Ishikawa (cell line): ENCODE measurements at regions not wholly inside any gene's neighbourhood (a gene's known extent, or its start where the extent isn't known, plus 50 kb on each side); places are given as distances from the start of the nearest gene placed in this dataset.

Source experiments
- CEBPB ChIP-seq: IDR thresholded peaks from 2 replicates; pipeline ENCODE4 v1.6.1; 2012
- CREB1 ChIP-seq: IDR thresholded peaks from 2 replicates; pipeline ENCODE4 v1.6.1; 2012; ENCODE audit warnings: low read depth
- EGR1 ChIP-seq: IDR thresholded peaks from 2 replicates; pipeline ENCODE4 v1.6.1; 2012
- EP300 ChIP-seq: IDR thresholded peaks from 2 replicates; pipeline ENCODE4 v1.6.1; 2012; ENCODE audit warnings: borderline replicate concordance
- FOXM1 ChIP-seq: IDR thresholded peaks from 2 replicates; pipeline ENCODE4 v1.6.1; 2012; ENCODE audit warnings: low read depth, borderline replicate concordance
- NFIC ChIP-seq: IDR thresholded peaks from 2 replicates; pipeline ENCODE4 v1.6.1; 2012
- RAD21 ChIP-seq: IDR thresholded peaks from 2 replicates; pipeline ENCODE4 v1.6.1; 2012; ENCODE audit warnings: low read depth
- TAF1 ChIP-seq: IDR thresholded peaks from 2 replicates; pipeline ENCODE4 v1.6.1; 2012; ENCODE audit warnings: low read depth, mild to moderate bottlenecking
- TCF12 ChIP-seq: IDR thresholded peaks from 2 replicates; pipeline ENCODE4 v1.6.1; 2012; ENCODE audit warnings: low read depth
- TEAD4 ChIP-seq: IDR thresholded peaks from 2 replicates; pipeline ENCODE4 v1.6.1; 2012
- YY1 ChIP-seq: IDR thresholded peaks from 2 replicates; pipeline ENCODE4 v1.6.1; 2012; ENCODE audit warnings: low read depth
- ZBTB7A ChIP-seq: IDR thresholded peaks from 2 replicates; pipeline ENCODE4 v1.6.1; 2012; ENCODE audit warnings: low read depth
- TF ChIP-seq, protein P1 (sequence below): IDR thresholded peaks from 2 replicates; pipeline ENCODE4 v1.6.1; 2012; ENCODE audit warnings: low read depth, mild to moderate bottlenecking
- TF ChIP-seq, protein P2 (sequence below): IDR thresholded peaks from 2 replicates; pipeline ENCODE4 v1.6.1; 2012
- TF ChIP-seq, protein P3 (sequence below): IDR thresholded peaks from 2 replicates; pipeline ENCODE4 v1.6.1; 2012

DNA sequence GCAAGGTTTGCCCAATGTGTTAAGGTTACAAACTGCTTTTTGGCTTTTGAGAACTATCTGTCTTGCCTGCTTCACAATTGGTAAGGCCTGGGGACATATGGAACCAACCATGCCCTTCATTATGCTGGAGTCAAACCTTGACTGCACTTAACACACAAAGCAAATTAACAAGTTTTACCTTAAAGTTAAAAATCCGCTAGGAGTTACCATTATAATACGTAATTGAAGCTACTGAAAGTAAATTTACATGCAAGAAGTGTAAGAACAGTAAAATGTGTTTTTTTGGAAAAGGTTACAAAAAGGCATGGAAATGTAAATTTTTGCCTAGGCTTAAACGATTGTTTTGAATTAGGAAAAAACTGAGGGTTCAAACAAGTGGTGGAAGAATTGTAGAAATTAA, 69.7 kb downstream of the BMP15 start:
- TF ChIP-seq, protein P1, sequence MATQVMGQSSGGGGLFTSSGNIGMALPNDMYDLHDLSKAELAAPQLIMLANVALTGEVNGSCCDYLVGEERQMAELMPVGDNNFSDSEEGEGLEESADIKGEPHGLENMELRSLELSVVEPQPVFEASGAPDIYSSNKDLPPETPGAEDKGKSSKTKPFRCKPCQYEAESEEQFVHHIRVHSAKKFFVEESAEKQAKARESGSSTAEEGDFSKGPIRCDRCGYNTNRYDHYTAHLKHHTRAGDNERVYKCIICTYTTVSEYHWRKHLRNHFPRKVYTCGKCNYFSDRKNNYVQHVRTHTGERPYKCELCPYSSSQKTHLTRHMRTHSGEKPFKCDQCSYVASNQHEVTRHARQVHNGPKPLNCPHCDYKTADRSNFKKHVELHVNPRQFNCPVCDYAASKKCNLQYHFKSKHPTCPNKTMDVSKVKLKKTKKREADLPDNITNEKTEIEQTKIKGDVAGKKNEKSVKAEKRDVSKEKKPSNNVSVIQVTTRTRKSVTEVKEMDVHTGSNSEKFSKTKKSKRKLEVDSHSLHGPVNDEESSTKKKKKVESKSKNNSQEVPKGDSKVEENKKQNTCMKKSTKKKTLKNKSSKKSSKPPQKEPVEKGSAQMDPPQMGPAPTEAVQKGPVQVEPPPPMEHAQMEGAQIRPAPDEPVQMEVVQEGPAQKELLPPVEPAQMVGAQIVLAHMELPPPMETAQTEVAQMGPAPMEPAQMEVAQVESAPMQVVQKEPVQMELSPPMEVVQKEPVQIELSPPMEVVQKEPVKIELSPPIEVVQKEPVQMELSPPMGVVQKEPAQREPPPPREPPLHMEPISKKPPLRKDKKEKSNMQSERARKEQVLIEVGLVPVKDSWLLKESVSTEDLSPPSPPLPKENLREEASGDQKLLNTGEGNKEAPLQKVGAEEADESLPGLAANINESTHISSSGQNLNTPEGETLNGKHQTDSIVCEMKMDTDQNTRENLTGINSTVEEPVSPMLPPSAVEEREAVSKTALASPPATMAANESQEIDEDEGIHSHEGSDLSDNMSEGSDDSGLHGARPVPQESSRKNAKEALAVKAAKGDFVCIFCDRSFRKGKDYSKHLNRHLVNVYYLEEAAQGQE, result no peak
- TF ChIP-seq YY1 (no peak), CEBPB (no peak), TEAD4 (no peak), EGR1 (no peak), CREB1 (no peak), EP300 (no peak), ZBTB7A (no peak), NFIC (no peak)
- TF ChIP-seq, protein P2, sequence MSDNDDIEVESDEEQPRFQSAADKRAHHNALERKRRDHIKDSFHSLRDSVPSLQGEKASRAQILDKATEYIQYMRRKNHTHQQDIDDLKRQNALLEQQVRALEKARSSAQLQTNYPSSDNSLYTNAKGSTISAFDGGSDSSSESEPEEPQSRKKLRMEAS, result no peak
- TF ChIP-seq, protein P3, sequence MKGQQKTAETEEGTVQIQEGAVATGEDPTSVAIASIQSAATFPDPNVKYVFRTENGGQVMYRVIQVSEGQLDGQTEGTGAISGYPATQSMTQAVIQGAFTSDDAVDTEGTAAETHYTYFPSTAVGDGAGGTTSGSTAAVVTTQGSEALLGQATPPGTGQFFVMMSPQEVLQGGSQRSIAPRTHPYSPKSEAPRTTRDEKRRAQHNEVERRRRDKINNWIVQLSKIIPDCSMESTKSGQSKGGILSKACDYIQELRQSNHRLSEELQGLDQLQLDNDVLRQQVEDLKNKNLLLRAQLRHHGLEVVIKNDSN, result no peak

DNA sequence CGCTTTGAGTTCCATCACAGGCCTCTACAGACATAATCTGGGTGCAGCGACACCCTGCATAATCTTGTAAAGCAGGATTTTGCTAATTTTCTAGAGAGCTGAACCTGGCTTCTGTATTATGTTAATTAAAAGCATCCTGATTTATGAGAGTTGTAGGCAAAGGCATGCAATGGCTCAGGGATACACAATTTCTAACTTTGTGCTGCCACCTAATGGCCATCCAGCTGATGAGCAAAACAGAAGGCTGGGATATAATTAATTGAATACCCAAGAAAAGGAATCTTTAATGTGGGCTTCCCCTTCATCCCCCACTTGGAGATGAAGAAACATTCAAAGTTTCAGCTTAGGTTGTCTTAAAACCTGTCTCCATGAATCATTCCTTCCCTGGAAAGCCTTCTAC, 78.1 kb downstream of the BMP15 start:
- TF ChIP-seq FOXM1 (no peak), RAD21 (peak; percentile 42)

DNA sequence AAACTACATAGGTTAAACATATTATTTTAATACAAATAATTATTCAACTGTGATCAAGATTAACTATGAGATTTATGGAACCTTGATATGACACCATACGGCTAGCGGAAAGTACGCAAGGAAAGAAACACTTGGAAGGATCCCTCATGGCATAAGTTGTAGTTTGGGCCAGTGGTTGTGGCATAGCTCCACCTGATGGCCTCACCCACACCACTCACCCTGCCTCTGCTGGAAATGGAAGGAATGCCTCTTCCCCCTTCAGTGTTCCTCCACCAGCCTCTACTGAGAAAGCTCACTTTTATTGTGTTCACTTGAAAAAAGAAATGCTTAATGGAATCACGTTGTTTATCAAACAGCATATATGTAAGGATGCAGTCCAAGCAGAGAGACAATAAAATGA, 86.4 kb downstream of the BMP15 start:
- TF ChIP-seq, protein P2, result no peak
- TF ChIP-seq EGR1, result no peak
- no peak for TF ChIP-seq FOXM1
- TF ChIP-seq CREB1, result no peak
- TF ChIP-seq TAF1, result no peak
- TF ChIP-seq RAD21, result no peak
- TF ChIP-seq CEBPB, result no peak
- TF ChIP-seq ZBTB7A, result no peak
- no peak for TF ChIP-seq TEAD4

DNA sequence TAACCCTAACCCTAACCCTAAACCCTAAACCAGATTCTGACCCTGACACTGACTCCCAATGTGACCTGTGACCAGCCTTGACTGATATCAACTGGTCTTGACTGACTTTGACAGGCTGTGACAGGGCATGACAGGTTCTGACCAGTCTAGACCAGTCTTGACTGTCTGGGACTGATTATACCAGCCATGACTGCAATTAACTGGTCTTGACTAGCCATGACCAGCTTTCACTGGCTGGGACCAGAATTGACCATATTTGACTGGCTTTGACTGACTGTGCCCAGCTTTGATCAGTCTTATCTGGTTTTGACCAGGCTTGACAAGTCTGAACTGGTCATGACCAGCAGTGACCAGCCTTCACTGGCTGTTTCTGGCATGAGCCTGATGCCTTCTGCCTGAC, 95.5 kb downstream of the BMP15 start:
- TF ChIP-seq EP300, result no peak
- no peak for TF ChIP-seq CREB1
- no peak for TF ChIP-seq ZBTB7A
- TF ChIP-seq CEBPB, result no peak
- TF ChIP-seq YY1, result no peak
- no peak for TF ChIP-seq RAD21
- no peak for TF ChIP-seq TAF1
- TF ChIP-seq EGR1, result no peak
- TF ChIP-seq FOXM1, result no peak
- TF ChIP-seq, protein P2, result no peak
- TF ChIP-seq, protein P1, result no peak
- TF ChIP-seq, protein P3, result no peak
- no peak for TF ChIP-seq NFIC
- no peak for TF ChIP-seq TCF12

DNA sequence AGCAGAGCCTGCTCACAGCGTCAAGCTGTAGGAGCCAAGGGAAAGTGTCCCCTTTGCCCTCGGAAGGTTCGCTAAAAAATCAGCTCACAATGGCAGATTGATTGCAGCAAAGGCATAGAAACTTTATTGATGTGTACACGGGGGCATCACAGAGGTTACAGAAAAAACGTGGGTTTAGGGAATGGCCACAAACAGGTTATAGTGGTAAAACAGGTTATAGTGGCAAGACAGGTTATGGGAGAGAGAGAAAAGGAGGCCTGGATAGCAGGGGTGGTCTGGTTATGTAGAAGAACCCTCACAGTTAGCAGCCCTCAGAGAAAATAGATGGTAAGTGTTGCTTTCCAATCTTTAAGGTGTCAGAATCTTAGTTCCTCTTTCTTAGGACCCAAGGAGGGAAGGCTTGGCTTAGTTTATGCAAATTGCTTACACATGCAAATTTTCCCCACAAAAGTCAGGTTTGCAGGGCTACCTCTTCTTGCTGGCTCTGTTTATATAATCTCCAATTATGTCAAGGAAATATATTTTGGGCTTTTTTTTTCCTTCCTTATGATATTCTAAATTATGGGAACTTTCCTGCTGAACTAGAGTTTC, 113.7 kb downstream of the BMP15 start:
- TF ChIP-seq CREB1 (no peak), NFIC (no peak), EP300 (no peak)
- TF ChIP-seq, protein P2, result no peak

DNA sequence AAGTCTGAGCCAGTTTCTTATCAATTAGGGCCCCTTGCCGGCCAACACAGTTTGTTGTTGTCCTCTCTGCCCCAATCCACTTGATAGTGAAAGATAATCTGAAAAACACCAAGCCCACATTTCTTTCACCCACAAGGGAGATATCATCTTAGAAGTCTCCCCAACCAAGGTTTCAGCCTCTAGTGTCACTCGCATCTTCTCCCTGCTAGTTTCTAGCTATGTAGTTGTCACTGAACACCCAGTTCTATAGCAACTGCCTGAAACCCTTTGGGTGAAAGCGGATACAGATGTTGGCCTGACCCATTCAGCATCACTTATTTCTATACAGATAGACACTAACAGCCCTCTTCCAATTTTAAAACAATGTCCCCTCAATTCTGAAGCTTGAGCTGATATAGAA, 116.3 kb downstream of the BMP15 start:
- no peak for TF ChIP-seq CEBPB
- no peak for TF ChIP-seq EGR1
- TF ChIP-seq, protein P3, result no peak
- TF ChIP-seq CREB1, result no peak
- TF ChIP-seq TAF1, result no peak
- no peak for TF ChIP-seq RAD21
